A204.1 (cell line): ENCODE measurements at regions not wholly inside any gene's neighbourhood (a gene's known extent, or its start where the extent isn't known, plus 50 kb on each side); places are given as distances from the start of the nearest gene placed in this dataset.

Source experiments
- FAIRE-seq: peaks from 2 replicates; lab custom pipeline; 2012; peaks lifted over from hg19 to GRCh38; lab: Jason Lieb, UNC

DNA sequence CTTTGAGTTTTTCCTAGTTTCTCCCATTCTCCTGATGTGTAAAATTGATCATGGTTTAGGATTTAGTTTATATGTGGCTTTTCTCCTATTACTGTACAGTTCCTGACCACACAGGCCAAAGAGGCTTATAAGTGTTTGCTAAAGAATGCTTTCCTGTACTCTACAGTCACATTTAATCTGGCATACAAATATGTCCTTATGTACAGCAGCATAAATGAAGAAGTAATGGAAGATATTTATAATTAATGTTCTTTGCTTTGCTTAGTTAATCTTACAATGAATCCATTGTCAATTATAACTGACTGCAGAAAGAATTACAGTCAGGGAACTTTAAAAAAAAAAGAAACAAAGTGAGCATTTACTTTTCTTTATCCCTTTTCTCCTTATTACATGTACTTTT, 293.9 kb downstream of the KCNC2 start:
- FAIRE-seq: no peak

DNA sequence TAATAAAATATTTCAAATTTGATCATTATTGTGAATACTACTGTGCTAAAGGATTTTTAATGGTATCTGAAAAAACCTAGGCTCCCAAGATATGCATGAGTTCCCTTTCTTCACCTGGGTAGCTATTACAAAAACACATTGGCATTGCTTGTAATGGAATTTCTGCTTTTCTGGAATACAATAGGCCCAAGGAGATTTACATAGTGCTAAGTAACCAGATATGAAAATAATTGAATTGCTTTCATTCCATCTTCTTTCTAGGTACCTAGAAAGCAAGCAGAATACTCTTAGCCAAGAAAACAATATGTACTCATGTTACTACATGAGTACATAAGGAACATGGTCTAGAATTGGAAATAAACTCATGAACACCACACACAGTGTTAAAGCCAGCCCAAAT, 291.9 kb downstream of the KCNC2 start:
- no peak for FAIRE-seq

DNA sequence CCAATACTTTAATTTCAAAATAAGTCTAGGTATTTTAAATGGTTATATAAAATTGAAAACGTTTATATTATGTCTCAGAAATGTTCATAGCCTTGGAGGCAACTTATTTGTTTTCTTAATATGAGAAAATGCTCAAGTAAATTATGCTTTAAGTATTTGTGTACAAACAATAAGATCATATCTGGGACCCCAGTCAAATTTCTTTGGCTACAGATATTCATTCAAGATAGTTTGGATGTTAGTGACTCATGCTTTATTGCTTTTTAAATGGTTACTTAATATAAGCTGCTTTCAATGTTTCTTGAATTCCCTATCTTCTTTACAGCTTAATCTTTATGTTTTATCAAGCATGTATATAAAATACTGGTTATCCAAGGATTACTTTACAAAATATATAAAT, 291.3 kb downstream of the KCNC2 start:
- FAIRE-seq: no peak

DNA sequence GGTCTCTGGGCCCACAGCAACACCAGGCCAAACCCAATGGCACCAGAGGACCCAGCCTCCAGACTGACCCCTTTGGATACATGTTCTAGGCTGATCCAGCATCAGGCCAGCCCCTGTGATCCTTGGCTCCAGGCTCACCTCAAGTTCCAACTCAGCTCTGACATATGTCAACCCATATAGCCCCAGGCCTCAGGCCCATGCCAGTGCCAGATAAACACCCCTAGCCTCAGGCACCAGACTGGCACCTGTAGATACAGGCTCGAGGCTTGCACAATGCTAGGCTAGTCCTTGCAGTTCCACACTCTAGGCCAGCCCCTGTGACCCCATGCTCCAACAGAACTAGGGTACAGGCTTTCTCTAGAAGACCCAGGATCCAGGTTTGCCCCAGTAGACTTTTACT, 287.5 kb downstream of the KCNC2 start:
- FAIRE-seq: no peak

DNA sequence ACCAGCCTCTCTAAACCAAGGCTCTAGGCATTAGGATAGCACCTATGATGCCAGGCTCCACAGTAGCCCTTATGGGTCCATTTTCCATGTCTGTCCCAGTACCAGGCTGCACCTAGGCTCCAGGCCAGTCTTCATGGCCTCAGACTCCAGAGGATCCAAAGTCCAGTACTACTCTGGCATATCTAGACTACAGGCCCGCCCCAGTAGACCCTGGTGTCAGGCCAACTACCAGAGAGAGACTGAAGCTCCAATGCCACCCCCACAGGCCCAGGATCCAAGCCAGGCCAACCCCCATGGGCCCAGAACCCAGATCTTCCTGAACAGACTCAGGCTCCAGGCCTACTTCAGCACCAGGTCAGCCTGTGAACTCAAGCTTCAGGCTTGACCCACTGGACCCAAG, 287.0 kb downstream of the KCNC2 start:
- FAIRE-seq: no peak

DNA sequence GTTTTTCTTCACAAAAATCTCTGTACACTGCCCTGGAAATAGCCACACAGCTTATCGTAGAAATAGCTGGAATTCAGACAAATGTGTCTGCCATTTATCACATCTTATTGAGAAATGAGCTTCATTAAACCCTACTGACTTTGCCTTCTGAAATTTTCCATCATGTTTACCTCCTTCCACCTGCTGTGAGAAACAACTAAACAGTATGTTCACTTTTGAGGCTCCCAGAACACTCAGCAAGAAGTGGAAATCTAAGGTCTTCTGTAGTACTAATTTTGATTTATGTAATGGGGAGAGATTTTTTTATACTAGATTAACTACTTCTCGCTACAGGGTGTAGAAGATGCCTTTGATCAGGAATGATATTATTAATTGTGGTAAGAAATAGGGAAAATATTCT, 268.0 kb downstream of the KCNC2 start:
- FAIRE-seq: no peak

DNA sequence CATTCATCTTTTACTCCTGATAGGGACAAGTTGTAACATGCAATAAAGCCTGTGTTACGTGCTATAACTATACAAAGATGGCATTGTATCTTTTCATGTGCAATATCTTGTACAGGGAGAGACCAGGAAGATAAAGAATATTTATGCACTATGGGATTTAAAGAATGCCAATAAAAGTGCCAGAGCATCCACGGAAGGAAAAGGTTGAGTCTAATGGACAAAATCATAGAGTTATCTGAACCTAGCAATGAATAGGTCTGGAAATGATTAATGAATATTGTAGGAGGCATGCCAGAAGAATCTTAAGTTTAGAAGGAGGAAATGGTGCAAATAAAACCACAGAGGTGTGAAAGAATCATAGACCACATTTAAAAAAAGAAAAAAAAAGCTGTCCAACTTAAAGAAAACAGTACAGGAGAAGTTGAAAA, 263.9 kb downstream of the KCNC2 start:
- FAIRE-seq: no peak

DNA sequence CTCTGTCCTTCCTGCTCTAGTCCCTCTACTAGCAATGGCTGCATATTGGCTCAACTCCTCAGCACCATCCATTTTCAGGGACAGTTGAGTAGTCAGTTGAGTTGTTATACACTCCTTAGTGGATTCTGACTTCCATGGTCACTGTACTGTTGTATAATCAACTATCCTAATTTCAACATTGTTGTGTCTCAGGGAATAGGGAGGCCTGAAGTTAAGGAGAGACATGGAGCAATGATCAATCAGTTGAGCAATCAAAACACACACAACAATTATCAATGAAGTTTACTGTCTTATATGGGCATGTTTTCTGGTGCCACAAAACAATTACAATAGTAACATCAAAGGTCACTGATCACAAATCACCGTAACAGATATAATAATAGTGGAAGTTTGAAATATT, 255.9 kb downstream of the KCNC2 start:
- FAIRE-seq: no peak

DNA sequence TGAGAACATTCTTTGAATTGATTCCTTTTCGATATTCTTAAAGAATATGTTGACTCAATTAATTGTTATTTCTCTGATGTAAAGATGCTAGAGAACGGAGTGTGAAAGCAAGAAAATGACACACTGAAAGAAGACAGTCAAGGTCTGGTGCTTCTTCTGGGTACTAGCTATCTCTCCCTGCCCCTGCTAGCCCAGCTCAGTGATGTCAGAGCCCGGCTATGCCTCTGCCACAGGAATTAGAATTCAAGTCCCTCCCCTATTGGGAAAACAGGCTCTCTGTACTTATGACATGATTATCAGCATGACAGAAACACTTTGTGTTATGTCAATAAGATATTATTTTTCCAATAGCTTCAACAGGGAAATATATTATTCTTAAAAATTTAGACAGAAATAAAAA, 252.4 kb downstream of the KCNC2 start:
- FAIRE-seq: no peak

DNA sequence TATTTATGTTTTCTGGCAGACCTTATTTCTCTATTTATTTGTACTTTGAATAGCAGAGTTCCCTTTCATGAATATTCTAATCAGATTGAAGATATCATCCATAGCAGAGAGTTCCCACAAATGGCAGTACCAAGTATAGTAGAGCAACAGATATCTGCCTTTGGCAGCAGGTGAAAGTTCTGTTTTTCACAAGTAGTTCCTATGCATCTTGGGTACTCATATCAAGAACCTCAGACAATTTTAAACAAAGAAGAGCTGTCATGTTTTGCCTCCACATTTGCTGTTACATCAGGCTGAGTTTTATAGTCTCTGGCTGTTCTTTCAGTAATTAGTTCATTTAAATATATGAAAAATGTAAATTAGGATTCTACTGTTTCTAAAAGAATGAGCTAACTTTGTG, 252.0 kb downstream of the KCNC2 start:
- no peak for FAIRE-seq

DNA sequence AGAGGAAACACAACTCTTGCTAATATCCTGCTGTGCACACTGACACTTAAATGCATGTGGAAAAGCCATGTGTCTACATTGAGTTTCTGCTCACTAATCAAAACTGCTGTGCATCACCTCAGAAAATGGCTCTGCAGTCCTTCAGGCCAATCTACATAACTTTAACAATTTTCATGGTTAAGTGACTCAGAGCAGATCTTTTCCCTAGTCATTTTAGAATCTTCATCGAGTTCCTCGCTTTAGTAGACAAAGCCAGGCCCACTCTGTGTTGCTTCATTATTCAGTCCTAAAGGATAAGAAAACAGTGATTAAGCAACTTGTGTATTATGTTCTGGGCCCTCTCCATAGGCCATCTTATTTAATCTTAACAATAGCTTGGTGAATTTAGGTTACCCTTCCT, 250.0 kb downstream of the KCNC2 start:
- no peak for FAIRE-seq

DNA sequence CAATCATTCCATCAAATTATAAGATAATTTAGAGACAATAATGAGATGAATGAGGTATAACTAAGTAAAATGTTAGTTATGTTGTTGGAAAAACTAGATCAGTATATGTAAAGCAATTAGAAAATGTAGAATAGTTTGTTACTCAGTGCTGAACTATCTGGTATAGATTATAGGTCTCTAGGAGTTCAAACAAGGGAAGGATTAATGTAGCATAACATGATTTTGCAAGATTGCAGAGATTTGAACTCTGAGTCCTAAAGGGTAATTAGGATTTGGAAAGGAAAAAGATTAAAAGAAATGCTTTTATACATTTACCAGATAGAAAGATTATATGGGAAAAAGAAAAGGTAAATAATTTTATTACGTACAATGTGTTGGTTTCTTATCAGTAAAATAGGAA, 246.3 kb downstream of the KCNC2 start:
- no peak for FAIRE-seq

DNA sequence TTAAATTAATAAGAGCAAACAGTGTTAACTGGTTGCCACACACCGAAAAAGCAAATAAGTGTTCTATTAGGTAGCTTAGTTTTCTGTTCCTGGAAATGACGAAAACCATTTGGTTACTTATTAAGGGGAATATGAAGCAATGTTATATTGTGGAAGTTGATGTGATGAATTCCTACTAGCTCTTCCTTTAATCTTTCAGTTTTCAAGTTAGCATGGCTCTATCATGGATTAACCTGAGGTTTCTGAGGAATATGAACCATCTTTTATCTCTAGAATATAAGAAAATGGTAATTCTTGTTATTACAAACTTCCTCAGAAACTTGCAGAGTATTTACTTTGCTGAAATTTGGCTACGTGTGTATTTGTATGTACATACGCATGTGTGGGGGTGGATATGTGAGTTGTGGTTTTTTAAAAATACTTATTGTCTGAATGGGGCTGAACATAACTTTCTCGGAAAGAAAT, 245.7 kb downstream of the KCNC2 start:
- no peak for FAIRE-seq

DNA sequence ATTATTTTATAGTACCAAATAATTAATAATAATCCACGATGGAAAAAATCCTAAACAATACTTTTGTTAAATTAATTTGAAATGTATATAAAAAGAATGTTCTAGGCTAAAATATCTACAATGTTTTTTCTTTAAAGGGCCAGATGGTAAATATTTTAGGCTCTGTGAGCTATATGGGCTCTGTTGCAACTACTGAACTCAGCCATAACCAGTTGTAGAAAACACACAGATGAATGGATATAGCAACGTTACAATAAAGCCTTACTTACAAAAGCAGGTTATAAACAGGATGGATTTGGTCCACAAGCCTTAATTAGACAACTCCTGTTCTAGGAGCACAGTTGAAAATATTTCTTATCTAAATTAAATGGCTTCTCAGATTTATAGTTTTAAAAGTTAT, 245.2 kb downstream of the KCNC2 start:
- FAIRE-seq: no peak

DNA sequence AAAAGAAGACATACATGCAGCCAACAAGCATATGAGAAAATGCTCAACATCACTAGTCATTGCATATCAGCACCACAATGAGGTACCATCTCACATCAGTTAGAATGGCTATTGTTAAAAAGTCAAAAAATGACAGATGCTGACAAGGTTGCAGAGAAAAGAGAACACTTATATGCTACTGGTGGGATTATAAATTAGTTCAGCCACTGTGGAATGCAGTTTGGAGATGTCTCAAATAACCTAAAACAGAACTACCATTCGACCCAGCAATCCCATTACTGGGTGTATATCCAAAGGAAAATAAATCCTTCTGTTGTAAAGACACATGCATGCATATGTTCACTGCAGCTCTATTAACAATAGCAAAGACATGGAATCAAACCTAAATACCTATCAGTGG, 238.4 kb downstream of the KCNC2 start:
- no peak for FAIRE-seq

DNA sequence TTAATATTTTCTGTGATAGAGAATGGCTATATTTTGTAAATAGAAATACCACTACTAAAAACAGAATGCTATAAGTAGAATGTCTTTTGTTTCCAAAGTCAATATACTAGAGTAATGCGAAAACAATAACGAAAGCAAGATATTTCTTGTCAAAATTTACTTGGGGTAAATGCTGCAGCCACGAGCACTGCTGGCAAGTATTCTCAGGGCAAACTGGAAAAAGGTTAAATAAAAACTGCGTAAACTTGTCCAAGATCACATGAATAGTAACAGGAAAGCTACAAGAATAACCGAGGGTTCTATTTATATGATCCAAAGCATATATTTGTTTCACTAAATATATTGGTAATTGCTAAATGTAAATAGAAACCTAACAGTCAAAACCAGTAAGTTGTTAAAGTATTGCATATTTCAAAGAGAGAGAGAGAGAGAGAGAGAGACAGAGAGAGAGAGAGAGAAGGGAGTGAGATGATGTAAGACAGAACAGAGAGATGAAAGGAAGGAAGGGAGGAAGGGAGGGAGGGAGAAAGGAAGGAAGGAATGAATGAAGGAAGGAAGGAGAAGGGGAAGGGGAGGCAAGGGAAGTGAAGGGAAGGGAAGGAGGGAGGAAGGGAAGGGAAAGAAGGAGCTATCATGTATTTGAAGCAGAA, 231.7 kb downstream of the KCNC2 start:
- FAIRE-seq: no peak

DNA sequence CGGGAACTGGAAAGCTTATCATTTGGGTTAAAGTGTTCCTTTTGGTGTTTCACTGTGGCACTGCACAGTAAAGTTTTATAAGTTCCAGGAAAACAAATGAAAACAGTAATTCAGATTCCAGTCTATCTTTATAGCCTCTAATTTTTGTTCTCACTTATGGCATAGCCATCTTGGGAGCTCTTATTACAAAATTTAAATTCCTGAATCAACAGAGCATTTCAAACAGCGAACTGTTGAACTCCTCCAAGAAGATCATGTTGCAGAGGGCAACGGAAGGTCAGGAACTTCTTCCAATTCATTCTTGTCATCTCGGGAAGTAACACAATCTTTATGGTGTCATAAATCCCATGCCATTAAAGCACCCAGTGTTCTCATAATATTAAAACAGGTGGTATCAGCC, 229.1 kb downstream of the KCNC2 start:
- no peak for FAIRE-seq

DNA sequence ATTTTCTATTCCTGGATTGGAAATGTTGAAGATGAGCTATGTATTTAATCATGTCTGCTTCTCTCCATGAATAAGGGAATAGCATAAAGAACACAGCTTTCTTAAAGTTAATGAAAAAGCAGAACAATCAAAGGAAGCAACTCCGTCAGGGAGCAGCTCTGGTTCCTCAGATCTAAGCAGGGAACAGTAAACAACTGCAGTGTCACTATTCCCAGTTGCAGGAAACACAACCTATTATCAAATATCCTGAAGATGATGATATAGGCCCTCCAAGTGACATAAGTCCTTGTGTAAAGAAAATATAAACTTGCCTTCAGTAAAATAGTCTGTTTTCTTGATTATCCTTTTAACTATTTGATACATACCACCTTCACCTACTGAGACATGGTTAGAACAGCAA, 228.1 kb downstream of the KCNC2 start:
- no peak for FAIRE-seq

DNA sequence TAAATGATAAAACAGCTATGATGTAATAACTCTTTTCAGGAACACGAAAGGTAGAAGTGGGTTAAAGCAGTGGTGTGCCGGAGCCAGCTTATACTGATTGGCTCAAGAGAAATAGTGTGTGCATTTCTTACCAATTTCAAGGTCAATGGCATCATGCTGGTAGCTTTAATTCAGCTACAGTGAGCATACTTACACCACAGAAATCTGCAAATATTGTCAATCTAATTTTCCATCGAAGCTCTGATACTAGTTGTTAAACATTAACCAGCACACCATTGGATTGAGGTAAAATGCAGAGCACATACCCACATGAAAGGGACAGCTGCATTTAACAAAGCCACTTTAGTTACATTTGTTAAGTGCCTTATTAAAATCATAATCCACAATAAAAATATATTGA, 225.7 kb downstream of the KCNC2 start:
- no peak for FAIRE-seq

DNA sequence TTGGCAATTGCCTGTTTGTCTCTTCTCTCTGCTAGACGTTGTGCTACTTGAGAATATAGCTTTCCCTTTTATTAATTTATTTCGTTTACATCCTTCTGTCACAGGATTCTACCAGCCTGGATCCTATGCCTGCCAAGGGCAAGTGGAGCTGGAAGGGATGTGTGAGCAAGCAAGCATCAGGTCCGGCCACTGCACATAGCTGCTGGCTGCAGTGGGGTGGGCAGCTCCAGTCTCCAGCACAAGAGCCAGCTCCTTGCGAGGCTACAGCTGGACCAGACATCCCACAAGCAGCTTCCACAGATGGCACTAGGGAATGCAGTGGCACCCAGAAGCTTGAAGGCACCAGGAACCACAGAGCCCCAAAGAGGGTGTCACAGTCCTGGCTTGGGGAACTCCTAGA, 225.0 kb downstream of the KCNC2 start:
- no peak for FAIRE-seq

DNA sequence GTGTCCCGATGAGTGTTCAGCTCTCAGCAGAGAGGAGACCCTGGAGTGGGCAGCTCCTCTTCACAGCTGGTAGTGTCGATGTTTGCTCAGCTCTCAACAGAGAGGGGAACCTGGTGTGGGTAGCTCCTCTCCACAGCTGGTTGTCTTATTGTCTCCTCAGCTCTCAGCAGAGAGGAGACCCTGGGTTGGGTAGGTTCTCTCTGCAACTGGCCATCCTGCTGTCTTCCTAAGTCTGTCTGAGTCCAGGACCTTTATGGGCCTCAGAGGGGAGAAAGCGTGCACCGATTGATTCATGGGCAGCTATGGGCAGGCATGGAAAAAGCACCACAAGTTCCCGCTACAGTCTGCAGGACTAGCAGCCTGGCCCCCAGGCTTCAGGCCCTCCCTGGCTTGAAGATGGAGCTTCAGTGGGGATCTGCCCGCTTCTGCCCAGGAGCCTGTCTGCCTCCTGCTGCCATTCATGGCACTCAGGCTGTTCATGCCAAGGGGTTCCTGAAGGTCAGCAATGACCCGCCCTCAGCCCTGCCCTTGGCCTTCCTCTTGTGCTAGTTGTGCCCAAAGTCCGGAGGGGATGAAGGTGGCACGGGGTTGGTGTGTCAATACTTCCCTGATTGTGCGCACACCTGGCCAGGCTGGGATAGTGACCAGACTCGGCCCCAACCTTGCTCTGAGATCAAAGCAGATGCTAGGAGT, 224.2 kb downstream of the KCNC2 start:
- FAIRE-seq: no peak

DNA sequence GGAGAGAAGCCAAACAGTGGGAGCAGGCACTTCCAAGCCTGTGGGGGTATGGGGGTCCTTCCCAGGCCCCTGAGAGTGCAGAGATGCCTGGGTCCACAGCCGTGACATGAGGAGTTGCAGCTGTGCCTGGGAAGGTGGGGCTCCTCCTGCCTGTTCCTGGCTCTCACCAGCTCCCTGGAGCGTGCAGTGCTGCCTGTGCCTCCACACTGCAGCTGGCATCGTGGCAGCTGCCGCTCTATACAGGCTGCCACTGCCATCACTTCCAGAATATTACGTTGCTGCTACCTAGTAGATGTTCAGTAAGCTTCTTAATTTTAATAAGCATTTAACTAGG, 223.7 kb downstream of the KCNC2 start:
- FAIRE-seq: no peak

DNA sequence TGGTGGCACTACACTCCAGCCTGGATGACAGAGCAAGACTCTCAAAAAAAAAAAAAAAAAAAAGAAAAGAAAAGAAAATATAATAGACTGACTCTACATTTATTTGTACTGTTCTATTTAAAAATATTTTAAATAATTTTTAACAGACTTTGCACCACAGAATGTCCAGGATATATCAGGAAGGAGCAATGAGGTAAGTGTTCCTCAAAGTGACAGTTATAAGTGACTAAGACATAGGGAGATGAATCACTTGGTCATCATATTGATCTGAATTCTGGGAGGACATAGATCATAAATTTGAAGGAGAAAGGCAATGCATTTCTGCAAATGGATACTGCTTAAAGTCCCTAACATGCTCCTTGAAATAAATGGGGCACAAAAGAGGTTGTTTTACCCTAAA, 221.5 kb downstream of the KCNC2 start:
- FAIRE-seq: no peak
